DMS153 (cell line): ENCODE measurements at regions not wholly inside any gene's neighbourhood (a gene's known extent, or its start where the extent isn't known, plus 50 kb on each side); places are given as distances from the start of the nearest gene placed in this dataset.

ENCODE experiments used
- DNase-seq: peaks from one replicate; lab custom pipeline; 2025; lab: John Stamatoyannopoulos, UW

DNA sequence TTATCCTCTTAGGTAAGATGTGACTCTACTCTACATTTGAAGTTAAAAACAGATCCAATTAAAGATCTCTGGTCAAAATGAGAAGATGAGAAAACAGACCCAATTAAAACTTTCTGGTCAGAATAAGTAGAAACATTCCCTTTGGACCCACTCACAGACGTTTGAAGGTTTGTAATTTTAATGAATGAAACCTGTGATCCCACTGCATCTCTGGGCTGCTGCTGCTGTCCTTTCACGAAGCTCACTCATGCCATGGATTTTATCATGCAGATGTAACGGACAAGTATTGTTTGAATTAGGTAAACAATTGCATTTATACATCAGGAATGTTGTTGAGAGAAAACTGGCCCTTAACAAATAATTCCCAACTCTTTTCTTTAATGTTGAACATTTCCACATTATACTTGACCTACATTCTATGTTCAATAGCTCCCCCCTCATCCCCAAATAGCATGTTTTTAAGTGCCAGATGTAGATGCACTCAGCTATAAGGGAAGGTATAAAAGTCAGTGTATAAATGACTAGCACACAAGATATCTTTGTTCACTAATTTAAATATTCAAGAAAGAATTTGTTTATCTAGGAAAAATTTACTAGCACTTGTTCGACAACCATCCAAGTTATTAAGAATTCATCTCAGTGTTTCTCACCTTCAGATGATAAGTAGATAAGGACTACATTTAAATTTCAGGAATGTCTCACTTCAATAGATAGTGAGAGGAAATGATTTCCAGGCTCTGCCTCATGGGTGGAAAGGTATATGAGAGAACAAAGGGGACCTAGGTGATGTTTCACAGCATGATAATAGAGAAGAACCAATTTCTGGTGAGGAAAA is 202.3 kb upstream of the LMNTD1 start:
- DNase-seq = no peak

DNA sequence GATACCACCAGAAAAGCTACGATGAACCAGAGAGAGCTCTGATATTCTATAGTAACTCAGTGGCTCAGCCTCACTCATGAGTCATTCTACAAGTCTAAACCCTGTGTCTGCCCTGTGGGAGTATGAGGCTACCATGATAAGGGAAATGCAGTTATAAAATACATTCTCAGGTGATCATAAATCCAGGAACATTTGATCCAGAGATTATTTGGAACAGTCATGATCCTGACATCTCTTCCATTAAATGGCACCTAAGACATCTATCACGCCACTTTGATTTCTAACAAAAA is 202.6 kb upstream of the RASSF8 start:
- no peak for DNase-seq

DNA sequence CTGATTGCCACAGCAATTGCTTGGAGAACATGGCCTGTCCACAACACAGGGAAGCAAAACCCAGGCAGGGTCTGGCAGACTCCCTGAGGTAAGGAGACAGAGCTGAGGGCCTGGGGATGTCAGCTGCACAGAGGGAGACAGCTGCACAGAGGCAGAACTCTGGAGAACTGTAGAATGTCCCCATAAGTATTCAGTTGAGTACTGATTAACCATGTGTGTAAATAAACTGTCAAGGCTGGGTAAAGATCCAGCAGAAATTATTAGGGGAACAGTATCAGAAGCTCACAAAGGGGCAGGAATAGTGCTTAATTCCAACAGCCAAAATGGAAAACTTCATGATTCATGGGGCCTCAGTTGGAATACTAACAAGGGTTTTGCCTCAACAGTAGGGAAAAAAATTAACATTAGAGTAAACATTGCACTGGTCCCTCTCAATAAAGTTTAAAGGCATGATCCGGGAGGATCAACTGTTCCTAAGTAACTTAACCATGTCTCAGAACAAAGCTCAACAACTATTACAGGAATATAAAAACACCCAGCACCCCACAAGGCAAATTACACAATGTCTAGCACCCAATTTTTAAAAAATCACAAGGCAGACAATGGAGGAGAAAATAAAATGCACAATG is 201.3 kb upstream of the RASSF8 start:
- DNase-seq = no peak

DNA sequence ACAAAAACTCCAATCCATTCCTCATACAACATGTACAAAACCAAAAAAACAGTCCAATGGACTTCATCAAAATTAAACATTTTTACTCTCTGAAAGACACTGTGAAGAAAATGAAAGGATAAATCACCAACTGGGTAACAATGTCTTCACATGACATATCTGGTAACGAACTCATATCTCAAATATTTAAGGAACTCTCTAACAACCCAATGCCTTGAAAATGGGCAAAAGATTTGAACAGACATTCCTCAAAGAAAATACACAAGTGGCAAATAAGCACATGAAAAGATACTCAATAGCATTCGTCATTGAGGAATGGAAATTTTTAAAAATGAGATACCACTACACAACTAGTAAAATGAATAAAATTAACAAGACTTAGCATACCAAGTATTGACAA is 198.7 kb upstream of the RASSF8 start:
- no peak for DNase-seq

DNA sequence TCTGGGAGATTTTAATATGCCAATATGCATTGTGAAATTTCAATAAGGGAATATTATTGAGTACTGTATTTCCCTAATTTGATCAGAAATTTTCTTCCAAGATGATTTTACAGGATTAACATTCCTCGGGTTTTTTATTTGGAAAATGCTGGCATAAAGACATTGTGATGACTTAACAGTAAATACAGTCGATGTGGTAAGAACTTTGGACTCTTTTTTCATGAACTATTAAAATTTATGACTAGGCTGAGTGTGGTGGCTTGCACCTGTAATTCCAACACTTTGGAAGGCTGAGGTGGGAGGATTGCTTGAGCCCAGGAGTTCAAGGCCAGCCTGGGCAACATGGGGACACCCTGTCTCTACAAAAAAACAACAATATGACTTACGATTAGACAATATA is 197.1 kb upstream of the RASSF8 start:
- DNase-seq = no peak

DNA sequence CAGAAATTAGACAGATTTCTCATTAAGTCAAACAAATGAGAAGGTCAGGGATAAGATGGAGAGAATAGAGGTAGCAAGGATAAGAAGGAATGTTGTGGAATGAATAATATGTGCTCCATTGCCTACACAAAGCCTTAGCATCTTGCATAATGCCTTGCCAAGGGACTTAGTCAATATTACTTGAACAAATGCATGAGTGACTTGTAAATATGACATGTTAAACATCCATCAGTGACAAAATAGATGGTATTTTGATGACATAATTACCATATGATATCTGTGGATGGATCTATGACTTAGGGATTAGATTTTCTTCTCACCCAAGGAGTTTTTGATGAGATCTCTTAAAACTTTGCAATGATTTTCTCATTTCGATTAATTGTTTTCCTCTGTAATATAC is 194.1 kb upstream of the RASSF8 start:
- no peak for DNase-seq

DNA sequence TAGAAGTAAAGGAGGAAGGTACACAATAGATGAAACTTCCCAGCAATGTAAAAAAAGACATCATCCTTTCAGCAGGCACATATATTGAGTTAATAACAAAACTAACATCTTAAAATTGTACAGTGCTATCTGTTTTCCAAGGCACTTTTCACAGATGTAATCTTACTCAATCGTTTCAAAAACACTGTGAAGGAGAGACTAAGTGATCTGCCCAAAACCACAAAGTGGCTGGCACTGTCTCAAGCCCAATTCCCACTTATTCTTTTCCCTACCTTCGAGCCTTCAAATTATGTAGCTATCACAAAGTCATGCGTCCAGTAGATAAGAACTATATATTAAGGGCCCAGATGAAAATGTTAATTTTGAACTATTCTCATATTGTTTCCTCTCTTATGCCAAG is 193.6 kb upstream of the RASSF8 start:
- no peak for DNase-seq

DNA sequence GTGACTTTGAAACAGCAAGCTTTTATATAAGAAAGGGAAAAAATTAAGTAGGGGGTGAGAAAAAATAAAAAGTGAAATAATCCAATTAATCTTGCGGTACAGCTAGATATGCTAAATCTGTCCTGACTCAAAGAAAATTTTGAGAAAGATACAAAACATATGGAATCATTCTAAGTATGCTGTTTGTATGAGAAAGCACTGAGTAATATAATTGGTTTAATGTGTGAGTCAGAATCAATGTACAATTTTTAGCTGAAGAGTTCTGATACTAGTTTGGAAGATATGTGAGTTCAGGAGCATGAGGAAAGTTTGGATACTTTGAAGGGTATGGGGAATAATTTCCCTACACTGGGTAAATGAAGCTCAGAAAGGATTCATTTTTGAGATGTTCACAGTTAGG is 190.9 kb upstream of the RASSF8 start:
- DNase-seq = no peak

DNA sequence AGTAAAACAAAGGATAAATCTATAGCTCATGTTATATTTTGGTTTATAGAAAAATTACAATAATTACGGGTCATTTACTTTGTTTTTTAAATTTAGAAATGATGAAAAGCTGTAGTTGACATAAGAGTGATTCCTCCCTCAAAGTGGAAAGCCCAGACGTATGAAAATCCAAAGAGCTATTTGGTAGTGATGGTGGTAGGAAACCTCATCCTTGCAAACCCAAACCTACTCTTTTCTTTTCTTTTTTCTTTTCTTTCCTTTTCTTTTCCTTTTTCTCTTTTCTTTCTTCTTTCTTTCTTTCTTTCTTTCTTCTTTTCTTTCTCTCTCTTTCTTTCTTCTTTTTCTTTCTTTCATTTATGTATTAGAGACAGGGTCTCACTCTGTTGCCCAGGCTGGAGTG is 190.3 kb upstream of the RASSF8 start:
- DNase-seq = no peak

DNA sequence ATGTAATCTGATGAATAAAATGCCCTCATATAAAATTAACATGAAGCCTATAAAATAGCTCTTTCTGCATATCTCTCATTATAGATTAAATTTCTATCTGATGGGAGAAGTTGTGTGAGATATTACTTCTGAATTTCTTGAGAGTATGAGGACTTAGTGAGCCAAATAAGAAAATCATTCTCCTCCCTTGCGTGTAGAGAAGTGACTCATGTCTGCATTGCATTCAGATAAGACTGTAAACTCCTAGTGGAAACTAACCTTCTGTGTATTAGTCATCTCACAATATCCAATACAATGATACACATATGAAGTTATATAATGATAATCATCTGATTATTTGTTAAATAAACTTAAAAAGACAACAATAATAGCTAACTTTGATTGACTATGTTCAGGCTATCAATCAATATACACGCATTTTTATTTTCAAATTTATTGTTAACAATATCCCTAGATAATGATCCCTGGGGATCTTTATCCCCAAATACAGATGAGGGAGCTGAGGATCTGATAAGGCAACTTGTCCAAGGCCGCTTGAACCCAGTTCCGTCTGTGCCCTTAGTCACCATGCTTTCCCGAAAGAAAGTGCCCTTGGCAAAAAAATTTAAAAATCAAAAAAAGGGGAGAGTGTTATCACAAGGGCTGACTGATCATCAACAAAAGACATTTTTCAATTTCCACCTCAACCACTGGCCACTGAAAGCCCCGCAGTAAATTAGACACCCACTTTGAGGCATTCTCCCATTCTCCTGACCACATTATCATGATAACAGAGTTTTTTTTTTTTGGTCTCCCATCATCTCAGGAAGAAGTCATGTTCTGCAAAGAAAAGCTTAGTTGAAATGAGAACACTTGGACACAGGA is 189.2 kb upstream of the RASSF8 start:
- no peak for DNase-seq

DNA sequence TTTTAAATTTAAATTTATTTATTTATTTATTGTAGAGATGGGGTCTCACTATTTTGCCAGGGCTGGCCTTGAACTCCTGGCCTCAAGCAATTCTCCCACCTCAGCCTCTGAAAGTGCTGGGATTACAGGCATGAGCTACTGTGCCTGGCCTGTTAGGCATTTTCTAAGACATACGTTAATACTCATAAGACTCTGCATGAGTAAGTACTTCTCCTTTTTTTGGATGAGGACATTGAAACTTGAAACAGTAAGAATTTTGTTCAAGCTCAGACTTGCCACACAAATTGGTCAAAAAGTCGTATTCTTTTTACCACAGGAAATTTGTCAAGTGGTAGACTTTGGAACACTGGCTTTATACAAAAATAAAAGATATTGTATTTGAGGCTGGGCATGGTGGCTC is 187.4 kb upstream of the RASSF8 start:
- DNase-seq = no peak

DNA sequence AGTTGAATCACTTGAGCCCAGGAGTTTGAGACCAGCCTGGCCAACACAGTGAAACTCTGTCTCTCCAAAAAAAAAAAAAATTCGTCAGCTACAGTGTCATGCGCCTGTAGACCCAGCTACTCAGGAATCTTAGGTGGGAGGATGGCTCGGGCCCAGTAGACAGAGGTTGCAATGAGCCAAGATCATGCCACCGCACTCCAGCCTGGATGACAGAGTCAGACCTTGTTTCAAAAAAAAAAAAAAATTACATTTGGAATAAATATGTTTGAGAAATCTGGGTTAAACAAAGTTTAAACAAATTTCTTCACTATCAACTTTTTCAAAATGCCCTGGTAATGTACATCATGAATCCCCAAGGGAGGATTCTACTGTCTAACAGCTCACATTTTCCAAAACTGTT is 187.0 kb upstream of the RASSF8 start:
- no peak for DNase-seq

DNA sequence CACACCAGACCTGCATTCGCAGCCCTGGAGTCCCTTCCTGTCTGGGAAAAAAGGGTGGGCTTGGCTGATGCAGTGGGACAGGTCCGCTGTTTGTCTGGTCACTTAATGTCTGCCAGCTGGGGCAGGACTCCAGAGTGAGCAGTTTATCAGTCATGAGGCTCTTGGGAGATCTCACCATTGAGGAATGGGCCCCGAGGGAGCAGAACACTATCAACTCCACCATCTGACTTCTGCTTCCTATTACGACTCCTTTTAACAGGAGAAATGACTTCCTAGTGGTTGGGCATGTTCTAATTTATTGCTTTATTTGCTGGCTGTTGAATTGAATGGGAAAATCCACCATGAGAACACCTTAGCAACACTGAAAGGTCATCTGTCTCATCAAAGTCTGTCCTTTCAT is 182.5 kb upstream of the RASSF8 start:
- no peak for DNase-seq

DNA sequence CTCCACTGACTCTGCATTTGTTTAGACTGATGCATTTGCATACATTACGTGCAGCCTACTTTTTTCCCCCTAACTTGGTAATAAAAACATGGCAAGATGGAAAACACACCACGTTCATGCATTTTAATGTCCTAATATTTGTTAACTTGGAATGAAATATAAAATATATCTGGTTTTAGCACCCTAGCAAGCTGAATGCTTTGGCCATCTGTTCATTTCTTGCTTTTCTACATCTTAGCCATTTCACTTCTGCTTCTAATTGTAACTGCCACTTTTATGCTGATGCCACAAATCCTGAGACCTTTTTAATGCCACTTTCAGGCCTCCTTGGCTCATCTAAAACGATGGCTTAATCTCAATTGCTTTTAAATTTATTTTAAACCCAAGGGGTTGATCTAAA is 177.7 kb upstream of the RASSF8 start:
- DNase-seq = no peak

DNA sequence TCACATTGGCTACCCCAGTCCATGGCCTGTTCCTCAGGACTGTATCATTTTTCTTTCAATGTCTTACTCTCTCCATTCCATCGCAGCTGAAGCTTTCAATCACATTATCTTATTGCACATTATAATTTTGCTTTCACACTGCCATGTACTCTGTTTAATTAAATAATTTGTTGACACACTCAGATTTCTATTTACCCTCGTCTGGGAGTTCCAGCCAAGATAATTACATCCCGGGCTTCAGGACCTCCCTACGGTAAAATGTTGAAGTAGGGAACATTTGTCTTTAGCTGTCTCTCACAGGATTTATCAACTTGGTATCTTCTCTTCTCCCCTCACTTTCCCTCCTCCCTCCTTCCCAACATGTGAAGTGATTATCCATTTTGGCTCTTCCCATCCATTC is 177.2 kb upstream of the RASSF8 start:
- no peak for DNase-seq

DNA sequence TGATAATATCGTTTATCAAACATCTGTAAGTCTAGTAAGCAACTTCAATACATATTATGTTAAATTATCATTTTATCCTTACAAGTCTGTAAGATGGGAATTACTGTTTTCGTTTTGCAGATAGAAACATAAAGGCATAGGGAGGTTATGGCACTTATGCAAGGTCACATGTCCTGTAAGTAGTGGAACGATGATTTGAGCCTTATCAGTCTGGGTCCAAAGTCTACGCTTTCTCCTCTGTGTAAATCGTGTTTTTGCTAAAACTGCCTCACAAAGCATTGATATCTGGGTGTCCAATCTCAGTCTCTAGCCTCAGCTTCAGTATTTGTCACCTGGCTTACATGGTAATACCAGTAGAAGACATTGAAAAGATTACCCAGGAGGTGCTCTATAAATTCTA is 174.9 kb upstream of the RASSF8 start:
- DNase-seq = no peak

DNA sequence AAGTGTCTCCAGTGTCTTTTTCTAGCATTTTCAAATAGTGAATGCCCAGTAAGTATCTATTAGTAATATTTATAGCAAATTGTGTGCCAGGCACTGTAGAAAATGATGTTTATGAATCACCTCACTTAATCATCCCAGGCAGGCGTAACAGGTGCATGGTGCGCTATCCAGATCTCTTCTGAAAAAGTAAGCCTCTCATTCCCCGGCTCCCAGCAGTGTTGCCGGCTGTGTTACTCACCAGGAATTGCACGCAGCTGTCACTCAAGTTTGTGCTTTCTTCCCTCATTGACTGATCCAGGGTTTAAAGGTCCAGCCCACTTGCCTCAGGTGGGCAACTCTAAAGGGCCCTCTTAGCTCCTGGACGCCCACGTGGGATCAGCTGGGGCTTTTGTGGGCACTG is 173.8 kb upstream of the RASSF8 start:
- DNase-seq = no peak

DNA sequence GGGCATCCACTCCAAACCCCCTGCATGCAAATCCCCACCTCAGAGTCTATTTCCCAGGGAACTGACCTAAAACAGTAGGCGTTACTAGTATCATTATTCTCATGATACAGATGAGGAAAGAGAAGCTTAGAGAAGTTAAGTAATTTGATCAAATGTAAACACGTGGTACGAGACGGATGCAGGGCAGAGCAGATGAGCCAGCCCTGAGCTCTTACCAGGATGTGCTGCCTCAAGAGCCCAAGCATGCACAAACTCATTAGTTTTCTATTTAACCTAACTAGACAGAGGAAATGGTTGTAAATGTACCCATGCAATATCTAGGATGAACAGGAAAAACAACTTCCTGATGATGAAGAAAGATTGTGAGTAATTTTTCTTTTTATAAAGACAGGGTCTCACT is 173.3 kb upstream of the RASSF8 start:
- no peak for DNase-seq

DNA sequence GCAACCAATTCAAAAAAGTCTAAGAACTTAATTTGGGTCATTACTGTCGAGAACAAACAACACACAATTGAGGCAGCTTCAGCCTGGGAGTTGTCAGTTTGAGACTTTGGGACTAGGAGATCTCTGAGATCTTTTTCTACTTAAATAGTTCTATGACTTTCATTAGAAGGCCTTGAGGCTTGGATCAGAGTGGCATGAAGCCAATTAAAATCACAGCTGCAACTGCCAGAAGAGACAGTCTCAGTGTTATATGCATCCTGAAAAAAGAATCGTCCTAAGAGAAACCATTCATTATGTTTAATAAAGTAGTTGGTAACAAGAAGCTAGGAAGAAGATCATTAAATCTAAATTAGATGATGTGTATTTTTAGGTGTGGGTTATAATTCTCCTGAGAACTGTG is 170.8 kb upstream of the RASSF8 start:
- DNase-seq = no peak

DNA sequence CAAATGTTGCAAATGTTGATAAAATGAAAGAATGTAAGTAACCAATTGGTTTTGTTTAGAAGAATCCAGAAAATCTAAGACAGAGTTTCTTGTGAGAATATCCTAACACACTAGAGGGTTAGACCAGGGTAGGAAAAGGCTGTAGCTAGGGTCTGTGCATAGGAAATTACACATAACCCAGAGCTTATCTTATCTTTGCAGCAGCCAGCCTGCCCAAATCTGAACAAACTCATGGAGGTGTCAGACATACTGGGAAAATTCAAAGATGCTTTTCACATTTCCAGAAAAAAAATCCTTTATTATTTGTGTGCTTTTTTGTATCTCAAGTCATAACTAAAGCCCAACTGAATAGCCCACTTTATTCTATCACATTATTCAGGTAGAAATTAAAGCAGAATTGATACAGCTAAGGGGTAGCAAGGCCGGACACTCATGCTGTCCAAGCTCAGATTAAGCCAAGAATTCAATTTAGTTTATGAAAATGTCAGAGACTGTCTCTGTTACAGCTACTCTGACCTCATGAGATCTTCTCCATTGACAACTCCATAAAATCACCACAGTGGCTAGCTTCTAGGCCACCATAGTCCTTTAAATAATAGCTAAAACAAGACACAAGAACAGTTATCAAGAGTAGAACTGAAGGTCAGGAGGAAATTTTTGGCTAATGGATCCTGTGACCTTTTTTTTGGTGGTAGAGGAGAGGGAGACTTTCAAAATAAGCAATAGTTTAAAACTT is 169.6 kb upstream of the RASSF8 start:
- DNase-seq = no peak

DNA sequence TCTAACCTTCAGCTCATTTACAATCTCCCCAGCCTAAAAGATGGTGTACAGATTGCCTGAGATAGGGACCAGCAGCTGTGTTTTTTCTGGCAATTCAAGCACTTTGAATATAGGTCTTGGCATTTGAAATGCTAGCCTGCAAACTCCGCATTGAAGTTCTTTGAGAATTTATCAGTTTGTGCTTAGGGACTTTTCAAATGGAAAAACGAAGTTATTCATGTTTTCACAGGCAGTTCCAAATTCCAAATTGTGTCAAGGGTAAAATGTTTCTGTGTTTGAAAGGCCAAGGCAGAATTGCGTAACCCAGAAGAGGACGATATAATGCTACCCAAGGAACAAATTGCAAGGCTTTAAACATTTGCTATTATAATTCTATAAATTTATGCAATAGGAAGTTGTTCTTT is 168.9 kb upstream of the RASSF8 start:
- no peak for DNase-seq

DNA sequence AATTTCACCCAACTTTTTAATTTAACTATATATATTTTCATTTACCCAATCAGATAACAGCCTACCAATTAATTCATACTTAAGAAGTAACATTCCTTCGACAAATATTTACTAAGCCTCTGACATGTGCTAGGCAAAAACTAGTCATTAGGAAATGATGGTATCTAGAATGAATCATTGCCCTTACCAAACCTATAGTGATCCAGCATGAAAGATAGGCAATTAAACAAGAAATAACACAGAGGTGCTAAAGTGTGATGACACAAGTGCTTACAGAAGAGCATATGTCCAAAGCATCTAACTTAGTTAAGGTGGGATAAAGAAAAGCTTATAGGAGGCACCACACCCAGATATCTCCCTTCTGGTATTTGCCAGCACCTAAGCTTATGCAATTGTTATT is 166.5 kb upstream of the RASSF8 start:
- no peak for DNase-seq

DNA sequence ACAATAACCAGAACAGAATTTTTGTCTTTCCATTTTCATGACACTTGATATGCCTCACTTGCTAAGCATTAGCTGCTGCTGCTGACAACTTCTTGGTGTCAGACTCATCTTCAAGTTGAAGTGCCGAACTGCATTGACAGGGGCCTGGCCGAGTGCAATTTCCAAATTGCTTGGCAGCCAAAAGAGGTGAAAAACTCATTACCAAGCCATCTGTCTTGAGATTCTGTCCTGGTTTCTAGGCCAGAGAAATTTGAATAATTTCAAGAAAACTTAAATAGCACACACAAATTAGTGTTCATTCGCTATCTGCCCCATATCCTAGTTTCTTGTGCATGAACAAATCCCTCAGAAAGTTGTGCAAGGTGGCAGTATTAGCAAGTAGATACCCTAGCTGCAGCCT is 165.3 kb upstream of the RASSF8 start:
- no peak for DNase-seq
